HEK293T (cell line): ENCODE measurements at regions not wholly inside any gene's neighbourhood (a gene's known extent, or its start where the extent isn't known, plus 50 kb on each side); places are given as distances from the start of the nearest gene placed in this dataset.
"Not testable (repeated sequence)": the region's sequence is repeated elsewhere in the genome, so short reads cannot be mapped to it uniquely, and the experiment has no call there.

Experiments
- CTCF ChIA-PET: fragments of 350-600 bp; formaldehyde crosslinking; extraction: SDS; loops from one replicate; lab custom pipeline; 2021; ENCODE audit warnings: antibody characterized with exemption, inconsistent platforms; lab: Yijun Ruan, JAX
- POLR2A ChIA-PET: fragments of 350-600 bp; formaldehyde crosslinking; extraction: SDS; loops from one replicate; lab custom pipeline; 2020; ENCODE audit warnings: antibody characterized with exemption, inconsistent platforms; lab: Yijun Ruan, JAX
- DNase-seq: peaks from one replicate; pipeline ENCODE4 v3.0.0; 2012; ENCODE audit warnings: mixed read lengths; ENCODE audit errors: extremely low spot score

DNA sequence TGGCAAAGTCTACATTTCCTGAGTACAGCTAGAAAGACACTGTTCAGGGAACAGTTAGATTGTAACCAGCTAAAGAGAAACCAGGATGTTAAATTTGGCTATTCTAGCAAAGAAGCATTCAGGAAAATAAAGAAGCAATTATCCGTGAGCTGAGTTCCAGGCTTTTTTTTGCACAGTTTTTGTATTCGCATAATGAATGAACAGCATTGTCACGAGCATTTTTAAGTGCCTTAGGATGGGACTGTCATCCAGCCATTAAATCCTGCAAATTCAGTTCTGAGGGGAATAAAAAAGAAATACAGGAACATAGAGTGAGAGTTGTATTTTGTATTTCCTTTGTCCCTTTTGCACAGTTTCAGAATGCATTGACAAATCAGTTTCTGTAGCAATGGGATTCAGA lies 1302.2 kb downstream of the CDH12 start:
- CTCF ChIA-PET, DNase-seq, POLR2A ChIA-PET: not testable (repeated sequence)

DNA sequence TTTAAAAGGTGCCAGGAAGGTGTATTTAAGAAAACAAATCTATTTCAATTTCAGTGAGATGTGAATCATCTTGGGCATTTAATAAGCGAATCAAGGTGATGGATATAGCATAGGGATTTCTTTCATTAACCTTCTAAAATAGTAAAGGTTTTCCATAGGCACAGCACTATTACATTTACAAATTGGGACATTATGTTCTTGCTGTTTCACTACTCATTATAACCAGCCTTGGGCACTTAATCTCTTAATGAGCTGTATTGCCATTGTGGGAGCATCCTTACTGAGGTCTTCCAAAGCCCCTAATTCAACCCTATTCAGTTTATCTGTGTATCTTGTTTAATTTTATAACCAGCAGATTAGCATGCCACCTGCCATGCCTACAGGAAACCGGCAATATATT lies 1305.5 kb downstream of the CDH12 start:
- DNase-seq, POLR2A ChIA-PET, CTCF ChIA-PET: not testable (repeated sequence)

DNA sequence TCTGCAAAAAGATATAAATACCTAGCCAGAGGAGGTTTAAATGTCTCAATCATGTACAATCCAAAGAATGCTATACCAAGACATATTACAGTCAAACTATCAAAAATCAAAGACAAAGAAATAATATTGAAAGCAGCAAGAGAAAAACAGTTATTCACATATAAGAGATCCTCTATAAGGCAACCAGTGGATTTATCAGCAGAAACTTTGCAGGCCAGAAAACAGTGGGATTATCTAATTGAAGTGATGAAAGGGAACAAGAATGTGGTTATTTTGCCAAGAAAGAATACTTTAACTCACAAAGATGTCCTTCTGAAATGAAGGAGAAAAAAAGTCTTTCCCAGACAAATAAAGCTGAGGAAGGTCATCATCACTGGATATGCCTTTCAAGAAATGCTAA lies 1318.0 kb downstream of the CDH12 start:
- CTCF ChIA-PET, POLR2A ChIA-PET, DNase-seq: not testable (repeated sequence)

DNA sequence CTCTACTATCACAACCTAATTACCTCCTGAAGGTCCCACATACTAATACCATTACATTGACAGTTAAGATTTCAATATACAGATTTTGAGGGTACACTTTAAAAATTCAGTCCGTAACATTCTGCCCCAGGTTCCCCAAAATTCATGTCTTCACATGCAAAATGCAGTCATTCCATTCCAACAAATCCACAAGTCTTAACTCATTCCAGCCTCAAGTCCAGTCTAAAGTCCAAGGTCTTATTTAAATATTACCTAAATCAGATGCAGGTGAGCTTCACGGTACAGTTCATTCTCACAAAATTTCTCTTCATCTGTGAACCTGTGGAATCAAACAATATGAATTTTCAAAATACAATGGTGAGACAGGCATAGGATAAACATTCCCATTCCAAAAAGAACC lies 1332.0 kb downstream of the CDH12 start:
- POLR2A ChIA-PET, CTCF ChIA-PET, DNase-seq: not testable (repeated sequence)

DNA sequence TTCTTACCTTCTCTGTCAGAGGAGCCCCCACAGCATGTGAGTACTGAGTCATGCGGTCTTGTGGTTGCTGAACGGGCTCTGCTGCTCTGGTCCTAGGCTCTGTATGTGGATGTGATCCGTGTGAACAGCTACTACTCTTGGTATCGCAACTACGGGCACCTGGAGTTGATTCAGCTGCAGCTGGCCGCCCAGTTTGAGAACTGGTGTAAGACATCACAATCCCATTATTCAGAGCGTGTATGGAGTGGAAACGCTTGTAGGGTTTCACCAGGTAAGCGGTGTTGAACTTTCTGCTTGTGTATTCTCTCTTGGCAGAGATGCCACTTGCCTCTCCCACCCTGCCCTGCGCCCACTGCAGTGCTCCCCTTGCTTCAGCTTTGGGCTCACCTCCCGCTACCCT lies 1356.2 kb downstream of the CDH12 start:
- CTCF ChIA-PET, DNase-seq, POLR2A ChIA-PET: not testable (repeated sequence)

DNA sequence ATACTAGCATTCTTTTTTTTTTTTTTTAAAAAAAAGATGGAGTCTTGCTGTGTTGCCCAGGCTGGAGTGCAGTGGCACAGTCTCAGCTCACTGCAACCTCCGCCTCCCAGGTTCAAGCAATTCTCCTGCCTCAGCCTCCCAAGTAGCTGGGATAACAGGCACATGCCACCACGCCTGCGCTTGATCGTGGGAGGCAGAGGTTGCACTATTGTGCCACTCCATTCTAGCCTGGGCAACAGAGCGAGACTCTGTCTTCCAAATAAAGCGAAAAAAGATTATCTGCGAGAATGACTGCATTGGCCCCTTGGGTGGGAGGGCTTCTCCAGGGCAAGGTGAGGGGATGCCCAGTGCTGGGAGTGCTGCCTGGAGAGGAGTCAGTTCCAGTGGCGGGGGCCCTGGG lies 1357.1 kb downstream of the CDH12 start:
- POLR2A ChIA-PET, DNase-seq, CTCF ChIA-PET: not testable (repeated sequence)

DNA sequence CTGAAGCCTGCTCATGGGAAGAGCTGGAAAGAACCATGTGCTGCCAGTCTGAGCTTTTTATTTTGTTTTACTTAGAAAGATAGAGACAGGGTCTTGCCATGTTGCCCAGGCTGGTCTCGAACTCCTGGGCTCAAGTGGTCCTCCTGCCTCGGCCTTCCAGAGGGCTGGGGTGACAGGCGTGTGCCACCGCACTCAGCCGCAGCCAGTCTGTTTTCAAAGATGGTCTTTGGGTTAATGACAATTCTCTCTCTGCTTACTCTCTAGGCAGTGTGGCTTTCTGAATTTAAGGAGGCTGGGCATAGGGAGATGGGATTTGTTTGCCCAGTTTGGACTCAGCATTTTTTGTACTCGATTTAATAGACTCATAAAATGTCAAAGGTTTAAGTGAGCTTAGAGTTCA lies 1357.9 kb downstream of the CDH12 start:
- CTCF ChIA-PET, POLR2A ChIA-PET, DNase-seq: not testable (repeated sequence)

DNA sequence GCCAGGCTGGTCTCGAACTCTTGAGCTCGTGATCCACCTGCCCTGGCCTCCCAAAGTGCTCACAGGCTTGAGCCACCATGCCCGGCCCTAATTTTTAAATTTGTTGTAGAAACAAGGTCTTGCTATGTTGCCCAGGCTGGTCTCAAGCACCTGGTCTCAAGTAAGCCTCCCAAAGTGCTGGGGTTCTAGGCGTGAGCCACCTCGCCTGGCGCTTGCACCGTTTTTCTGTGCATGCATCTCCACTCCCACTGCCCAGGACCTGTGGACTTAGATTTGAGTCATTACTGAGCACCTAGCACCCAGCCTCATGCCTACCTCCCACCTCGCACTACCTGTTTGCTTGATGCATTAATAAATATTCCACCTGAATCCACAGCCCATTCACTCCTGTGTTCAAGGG lies 1359.1 kb downstream of the CDH12 start:
- POLR2A ChIA-PET, CTCF ChIA-PET, DNase-seq: not testable (repeated sequence)

DNA sequence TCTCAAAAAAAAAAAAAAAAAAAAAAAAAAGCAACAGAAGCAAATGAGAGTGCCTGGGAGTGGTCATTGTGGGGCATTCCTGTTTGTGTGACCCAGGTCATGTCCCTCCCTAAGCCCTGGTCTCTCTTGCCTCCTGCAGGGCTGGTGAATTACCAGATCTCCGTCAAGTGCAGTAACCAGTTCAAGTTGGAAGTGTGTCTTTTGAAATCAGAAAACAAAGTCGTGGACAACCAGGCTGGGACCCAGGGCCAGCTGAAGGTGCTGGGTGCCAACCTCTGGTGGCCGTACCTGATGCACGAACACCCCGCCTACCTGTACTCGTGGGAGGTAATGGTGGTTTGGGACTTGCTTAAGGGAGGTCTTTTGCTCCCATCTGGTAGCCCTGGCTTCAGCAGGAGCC lies 1362.0 kb downstream of the CDH12 start:
- CTCF ChIA-PET, DNase-seq, POLR2A ChIA-PET: not testable (repeated sequence)

DNA sequence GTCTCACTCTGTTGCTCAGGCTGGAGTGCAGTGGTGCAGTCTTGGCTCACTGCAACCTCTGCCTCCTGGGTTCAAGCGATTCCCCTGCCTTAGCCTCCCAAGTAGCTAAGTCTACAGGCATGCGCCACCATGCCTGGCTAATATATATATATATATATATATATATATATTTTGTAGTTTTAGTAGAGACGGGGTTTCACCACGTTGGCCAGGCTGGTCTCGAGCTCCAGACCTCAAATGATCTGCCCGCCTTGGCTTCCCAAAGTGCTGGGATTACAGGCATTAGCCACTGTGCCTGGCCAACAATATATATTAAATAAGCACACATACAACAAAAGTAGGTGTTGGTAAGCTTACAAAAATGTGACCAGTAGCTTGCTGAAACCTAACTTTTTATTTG lies 1364.3 kb downstream of the CDH12 start:
- POLR2A ChIA-PET, DNase-seq, CTCF ChIA-PET: not testable (repeated sequence)

DNA sequence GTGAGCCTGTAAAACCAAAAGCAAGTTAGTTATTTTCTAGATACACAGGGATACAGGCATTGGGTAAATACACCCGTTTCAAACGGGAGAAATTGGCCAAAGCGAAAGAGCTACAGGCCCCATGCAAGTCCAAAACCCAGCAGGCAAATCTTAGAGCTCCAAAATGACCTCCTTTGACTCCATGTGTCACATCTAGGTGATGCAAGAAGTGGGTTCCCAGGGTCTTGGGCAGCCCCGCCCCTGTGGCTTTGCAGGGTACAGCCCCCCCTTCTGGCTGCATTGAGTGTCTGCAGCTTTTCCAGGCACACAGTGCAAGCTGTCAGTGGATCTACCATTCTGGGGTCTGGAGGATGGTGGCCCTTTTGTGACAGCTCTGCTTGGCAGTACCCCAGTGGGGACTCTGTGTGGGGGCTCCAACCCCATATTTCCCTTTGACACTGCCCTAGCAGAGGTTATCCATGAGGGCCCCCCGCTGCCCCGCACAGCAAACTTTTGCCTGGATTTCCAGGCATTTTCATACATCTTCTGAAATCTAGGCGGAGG lies 1367.6 kb downstream of the CDH12 start:
- DNase-seq, POLR2A ChIA-PET, CTCF ChIA-PET: not testable (repeated sequence)

DNA sequence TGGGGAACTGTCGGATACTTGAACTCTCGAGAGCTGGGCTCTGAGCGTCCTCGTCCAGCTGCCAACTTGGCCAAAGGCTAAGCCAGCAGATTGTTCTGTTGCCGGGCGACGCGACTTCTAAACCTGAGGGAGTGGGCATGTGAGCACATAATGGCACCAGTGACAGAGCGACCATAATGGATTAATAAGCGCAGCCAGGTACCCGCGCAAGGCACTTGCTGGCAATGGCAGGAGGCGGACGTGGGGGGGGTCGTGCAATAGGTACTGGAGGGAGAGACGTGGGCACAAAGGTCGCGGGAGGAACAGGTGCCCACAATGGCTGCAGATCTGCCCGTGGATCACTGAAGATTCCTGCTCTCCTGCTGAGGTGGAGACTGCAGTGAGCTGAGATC lies 1368.7 kb downstream of the CDH12 start:
- POLR2A ChIA-PET: not testable (repeated sequence)

DNA sequence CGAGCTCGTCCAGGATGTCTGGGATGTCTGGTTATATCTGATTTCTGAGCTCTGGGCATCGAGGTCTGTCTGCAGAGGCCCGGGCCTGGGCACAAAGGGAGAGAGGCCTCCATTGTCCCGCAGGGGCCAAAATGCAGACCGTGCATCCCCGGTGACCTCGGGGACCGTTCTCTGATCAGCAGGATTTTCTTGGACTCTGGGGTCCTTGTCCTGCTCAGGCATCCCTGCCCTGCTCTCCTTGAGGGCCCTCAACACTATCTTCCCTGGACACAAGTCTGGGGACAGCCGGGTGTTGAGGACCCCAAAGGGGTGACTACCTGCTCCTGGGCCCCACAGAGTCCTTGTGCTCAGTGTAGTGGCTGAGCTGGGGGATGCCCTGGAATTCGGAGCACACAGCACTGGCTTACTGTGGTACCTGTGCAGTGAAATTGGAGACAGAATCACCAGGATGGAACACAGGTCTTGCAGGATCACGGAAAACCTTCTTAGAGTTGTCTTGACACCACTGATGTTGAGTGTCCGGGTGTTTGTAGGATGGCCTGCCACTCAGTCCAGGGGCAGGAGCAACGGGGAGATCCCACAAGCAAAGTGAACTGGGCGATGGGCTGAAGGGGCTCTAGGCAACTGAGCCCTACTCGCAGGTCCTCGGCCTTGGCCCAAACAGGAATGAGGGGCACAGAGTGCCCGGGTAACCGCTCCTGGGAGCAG lies 1369.2 kb downstream of the CDH12 start:
- DNase-seq, POLR2A ChIA-PET, CTCF ChIA-PET: not testable (repeated sequence)

More for the DNA sequence above, 1368.7 kb downstream of the CDH12 start:
- DNase-seq, CTCF ChIA-PET: not testable (repeated sequence)

DNA sequence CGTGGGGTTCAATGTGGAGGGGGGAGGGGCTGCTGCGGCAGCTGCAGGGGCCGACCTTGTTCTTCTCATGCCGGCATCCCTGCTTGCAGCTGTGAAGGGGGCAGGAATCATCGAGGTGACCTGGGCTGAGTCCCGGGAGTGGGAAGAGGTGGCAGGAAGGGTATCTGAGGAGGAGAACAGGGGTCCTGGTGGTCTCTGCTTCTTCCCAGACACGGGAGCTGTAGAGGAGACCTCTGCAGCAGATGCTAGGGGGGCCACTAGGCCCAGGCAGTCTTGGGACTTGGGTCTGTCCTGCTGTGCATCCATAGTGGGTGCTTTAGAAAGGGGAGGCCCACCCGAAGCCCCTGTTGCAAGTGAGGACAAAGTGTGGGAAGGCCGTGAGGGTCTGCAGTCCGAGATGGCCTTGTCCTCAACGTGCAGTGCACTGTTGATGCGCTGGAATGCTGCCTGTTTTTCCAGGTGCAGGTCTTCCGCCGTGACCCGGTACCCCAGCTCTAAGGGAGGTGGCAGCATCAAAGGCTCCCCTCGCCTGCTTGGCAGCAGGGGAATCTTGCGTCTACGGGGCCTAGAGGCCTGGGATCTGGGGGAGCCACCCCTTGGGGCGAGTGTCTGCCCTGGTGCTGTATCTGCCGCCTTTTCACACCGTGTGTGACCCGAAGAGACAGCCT lies 1370.0 kb downstream of the CDH12 start:
- POLR2A ChIA-PET, CTCF ChIA-PET, DNase-seq: not testable (repeated sequence)

DNA sequence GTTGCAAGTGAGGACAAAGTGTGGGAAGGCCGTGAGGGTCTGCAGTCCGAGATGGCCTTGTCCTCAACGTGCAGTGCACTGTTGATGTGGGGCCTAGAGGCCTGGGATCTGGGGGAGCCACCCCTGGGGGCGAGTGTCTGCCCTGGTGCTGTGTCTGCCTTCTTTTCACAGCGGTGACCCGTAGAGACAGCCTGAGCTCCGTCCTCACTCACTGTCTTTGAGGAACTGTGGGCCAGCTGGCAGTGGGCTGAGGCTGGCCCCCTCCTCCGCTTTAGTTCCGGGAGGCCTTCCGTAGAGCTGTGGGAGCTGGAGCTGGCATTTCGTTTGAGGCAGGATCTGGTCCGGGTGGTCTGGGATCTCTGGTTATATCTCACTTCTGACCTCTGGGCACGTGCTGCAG lies 1370.6 kb downstream of the CDH12 start:
- DNase-seq, POLR2A ChIA-PET, CTCF ChIA-PET: not testable (repeated sequence)

DNA sequence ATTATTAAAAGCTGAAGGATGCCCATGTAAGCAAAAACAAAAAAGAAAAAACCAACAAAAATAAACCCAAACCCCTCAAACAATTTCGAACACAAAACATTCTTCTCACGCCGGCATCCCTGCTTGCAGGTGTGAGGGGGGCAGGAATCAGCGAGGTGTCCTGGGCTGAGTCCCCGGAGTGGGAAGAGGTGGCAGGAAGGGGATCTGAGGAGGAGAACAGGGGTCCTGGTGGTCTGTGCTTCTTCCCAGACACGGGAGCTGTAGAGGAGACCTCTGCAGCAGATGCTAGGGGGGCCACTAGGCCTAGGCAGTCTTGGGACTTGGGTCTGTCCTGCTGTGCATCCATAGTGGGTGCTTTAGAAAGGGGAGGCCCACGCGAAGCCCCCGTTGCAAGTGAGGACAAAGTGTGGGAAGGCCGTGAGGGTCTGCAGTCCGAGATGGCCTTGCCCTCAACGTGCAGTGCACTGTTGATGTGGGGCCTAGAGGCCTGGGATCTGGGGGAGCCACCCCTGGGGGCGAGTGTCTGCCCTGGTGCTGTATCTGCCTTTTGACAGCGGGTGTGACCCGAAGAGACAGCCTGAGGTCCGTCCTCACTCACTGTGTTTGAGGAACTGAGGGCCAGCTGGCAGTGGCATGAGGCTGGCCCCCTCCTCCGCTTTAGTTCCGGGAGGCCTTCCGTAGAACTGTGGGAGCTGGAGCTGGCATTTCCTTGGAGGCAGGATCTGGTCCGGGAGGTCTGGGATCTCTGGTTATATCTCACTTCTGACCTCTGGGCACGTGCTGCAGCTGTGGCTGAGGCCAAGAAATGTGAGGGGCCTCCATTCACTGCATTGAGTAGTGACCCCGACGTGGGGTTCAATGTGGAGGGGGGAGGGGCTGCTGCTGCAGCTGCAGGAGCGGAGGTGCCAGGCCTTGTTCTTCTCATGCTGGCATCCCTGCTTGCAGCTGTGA lies 1371.5 kb downstream of the CDH12 start:
- DNase-seq, POLR2A ChIA-PET, CTCF ChIA-PET: not testable (repeated sequence)

DNA sequence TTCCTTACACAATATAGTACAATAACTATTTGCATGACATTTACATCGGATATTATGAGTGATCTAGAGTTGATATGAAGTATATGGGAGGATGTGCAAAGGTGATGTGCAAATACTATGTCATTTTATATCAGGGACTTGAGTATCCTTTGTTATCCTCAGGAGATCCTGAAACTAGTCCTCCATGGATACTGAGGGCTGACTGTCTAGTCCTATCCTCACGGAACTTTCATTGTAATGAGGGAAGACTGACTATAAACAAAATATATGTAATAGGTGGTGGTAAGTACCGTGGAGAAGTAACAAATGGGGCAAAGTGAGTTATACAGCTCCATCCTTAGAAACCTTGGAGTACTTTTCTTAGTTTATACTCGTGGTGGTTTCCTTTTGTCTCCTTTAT lies 1373.1 kb downstream of the CDH12 start:
- CTCF ChIA-PET: not testable (repeated sequence)

More for the DNA sequence above, 1373.1 kb downstream of the CDH12 start:
- POLR2A ChIA-PET, DNase-seq: not testable (repeated sequence)
